ENCODE measurements at regions not wholly inside any gene's neighbourhood (a gene's known extent, or its start where the extent isn't known, plus 50 kb on each side); places are given as distances from the start of the nearest gene placed in this dataset.

GRCh38 chr10:46224414-46224682 is 62.4 kb upstream of the ANTXRL start:
- Histone ChIP-seq H3K9me2 (ENCODE audit: low read depth, low read length) (no peaks in the 10 kb centered on the region), H3K4me2 (ENCODE audit: low read length) (no peak overlapping the region), H3K9ac (ENCODE audit: low read length) (no peak overlapping the region), H3K79me2 (ENCODE audit: insufficient read depth, low read length) (no peaks in the 10 kb centered on the region), H3K27ac (ENCODE audit: low read depth, low read length, poor library complexity, severe bottlenecking) (no peak overlapping the region), H3K4me3 (ENCODE audit: low read depth, low read length, poor library complexity, severe bottlenecking) (no peak overlapping the region), H3K9me3 (ENCODE audit: low read length) (no peaks in the 10 kb centered on the region), H3K4me1 (ENCODE audit: insufficient read depth, low read length, severe bottlenecking) (no peaks in the 10 kb centered on the region), H4K20me1 (ENCODE audit: insufficient read depth, low read length) (no peaks in the 10 kb centered on the region), H3K27me3 (ENCODE audit: insufficient read depth, low read length) (no peaks in the 10 kb centered on the region), H3F3A (ENCODE audit: insufficient read depth, low read length) (no peaks in the 10 kb centered on the region), H3K36me3 (ENCODE audit: insufficient read depth, low read length) (peaks cover 10% of the 10 kb centered on the region), H2AFZ (ENCODE audit: low read length) (no peak overlapping the region)
- TF ChIP-seq EZH2 (IDR thresholded peaks at IDR 0.05; ENCODE audit: borderline replicate concordance, low read length) = no peak
- TF ChIP-seq CTCF (IDR thresholded peaks at IDR 0.05; ENCODE audit: low read length) = no peak

GRCh38 chr10:46225597-46225996 is 61.2 kb upstream of the ANTXRL start:
- no peak overlapping the region for H3K4me3 ChIP-seq (ENCODE audit: low read depth, low read length, poor library complexity, severe bottlenecking)
- no peak overlapping the region for H3K9ac ChIP-seq (ENCODE audit: low read length)
- no peaks in the 10 kb centered on the region for H3K27me3 ChIP-seq (ENCODE audit: insufficient read depth, low read length)
- H3F3A ChIP-seq (ENCODE audit: insufficient read depth, low read length) = no peaks in the 10 kb centered on the region
- no peaks in the 10 kb centered on the region for H3K79me2 ChIP-seq (ENCODE audit: insufficient read depth, low read length)
- no peaks in the 10 kb centered on the region for H3K4me1 ChIP-seq (ENCODE audit: insufficient read depth, low read length, severe bottlenecking)
- H4K20me1 ChIP-seq (ENCODE audit: insufficient read depth, low read length) = no peaks in the 10 kb centered on the region
- peaks cover 10% of the 10 kb centered on the region for H3K36me3 ChIP-seq (ENCODE audit: insufficient read depth, low read length)
- no peak overlapping the region for H2AFZ ChIP-seq (ENCODE audit: low read length)
- H3K4me2 ChIP-seq (ENCODE audit: low read length) = no peak overlapping the region
- H3K9me2 ChIP-seq (ENCODE audit: low read depth, low read length) = no peaks in the 10 kb centered on the region
- TF ChIP-seq CTCF (IDR thresholded peaks at IDR 0.05; ENCODE audit: low read length) (no peak), EZH2 (IDR thresholded peaks at IDR 0.05; ENCODE audit: borderline replicate concordance, low read length) (no peak)
- 0 out of 2 replicates have a peak, but pooled peaks cover 4% of the 10 kb centered on the region for H3K9me3 ChIP-seq (ENCODE audit: low read length)
- no peak overlapping the region for H3K27ac ChIP-seq (ENCODE audit: low read depth, low read length, poor library complexity, severe bottlenecking)

- no peaks in the 10 kb centered on the region for H3K27me3 ChIP-seq (ENCODE audit: insufficient read depth, low read length)
- H3K9me2 ChIP-seq (ENCODE audit: low read depth, low read length) = no peaks in the 10 kb centered on the region
- 0 out of 2 replicates have a peak, but pooled peaks cover 4% of the 10 kb centered on the region for H3K9me3 ChIP-seq (ENCODE audit: low read length)
- H3K27ac ChIP-seq (ENCODE audit: low read depth, low read length, poor library complexity, severe bottlenecking) = no peak overlapping the region
- no peak for TF ChIP-seq CTCF (IDR thresholded peaks at IDR 0.05; ENCODE audit: low read length)
- H3K9ac ChIP-seq (ENCODE audit: low read length) = no peak overlapping the region
- H3K4me1 ChIP-seq (ENCODE audit: insufficient read depth, low read length, severe bottlenecking) = no peaks in the 10 kb centered on the region
- H3K4me2 ChIP-seq (ENCODE audit: low read length) = no peak overlapping the region
- H3K79me2 ChIP-seq (ENCODE audit: insufficient read depth, low read length) = no peaks in the 10 kb centered on the region
- no peak overlapping the region for H3K4me3 ChIP-seq (ENCODE audit: low read depth, low read length, poor library complexity, severe bottlenecking)
- H2AFZ ChIP-seq (ENCODE audit: low read length) = no peak overlapping the region
- peaks cover 10% of the 10 kb centered on the region for H3K36me3 ChIP-seq (ENCODE audit: insufficient read depth, low read length)
- no peaks in the 10 kb centered on the region for H3F3A ChIP-seq (ENCODE audit: insufficient read depth, low read length)
- no peaks in the 10 kb centered on the region for H4K20me1 ChIP-seq (ENCODE audit: insufficient read depth, low read length)
These were observed 60.6 kb upstream of the ANTXRL start for GRCh38 chr10:46226232-46226631.
